ENCODE measurements at regions not wholly inside any gene's neighbourhood (a gene's known extent, or its start where the extent isn't known, plus 50 kb on each side); places are given as distances from the start of the nearest gene placed in this dataset.

DNA sequence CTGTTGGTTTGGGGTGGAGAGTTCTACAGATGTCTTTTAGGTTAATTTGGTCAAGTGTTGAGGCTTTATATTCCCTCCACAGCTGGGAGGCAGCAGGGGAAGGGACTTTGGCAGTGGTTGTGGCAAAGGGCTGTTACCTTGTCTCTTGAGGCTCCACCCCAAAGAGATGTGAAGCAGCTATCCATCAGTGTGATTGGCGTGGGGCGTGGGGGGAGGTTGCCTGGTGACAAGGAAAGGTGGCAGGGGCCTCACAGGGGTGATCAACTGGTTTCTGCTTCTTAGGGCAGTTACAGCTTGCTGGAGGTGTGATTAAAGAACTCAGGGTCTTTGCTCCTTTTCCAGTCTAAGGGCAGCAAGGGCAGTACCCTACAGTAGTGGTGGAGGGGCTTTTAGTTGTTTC, 59.3 kb downstream of the FANCF start:
- TF ChIP-seq, protein P1, sequence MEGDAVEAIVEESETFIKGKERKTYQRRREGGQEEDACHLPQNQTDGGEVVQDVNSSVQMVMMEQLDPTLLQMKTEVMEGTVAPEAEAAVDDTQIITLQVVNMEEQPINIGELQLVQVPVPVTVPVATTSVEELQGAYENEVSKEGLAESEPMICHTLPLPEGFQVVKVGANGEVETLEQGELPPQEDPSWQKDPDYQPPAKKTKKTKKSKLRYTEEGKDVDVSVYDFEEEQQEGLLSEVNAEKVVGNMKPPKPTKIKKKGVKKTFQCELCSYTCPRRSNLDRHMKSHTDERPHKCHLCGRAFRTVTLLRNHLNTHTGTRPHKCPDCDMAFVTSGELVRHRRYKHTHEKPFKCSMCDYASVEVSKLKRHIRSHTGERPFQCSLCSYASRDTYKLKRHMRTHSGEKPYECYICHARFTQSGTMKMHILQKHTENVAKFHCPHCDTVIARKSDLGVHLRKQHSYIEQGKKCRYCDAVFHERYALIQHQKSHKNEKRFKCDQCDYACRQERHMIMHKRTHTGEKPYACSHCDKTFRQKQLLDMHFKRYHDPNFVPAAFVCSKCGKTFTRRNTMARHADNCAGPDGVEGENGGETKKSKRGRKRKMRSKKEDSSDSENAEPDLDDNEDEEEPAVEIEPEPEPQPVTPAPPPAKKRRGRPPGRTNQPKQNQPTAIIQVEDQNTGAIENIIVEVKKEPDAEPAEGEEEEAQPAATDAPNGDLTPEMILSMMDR (IDR thresholded peaks at IDR 0.05): no peak
- TF ChIP-seq, protein P2, sequence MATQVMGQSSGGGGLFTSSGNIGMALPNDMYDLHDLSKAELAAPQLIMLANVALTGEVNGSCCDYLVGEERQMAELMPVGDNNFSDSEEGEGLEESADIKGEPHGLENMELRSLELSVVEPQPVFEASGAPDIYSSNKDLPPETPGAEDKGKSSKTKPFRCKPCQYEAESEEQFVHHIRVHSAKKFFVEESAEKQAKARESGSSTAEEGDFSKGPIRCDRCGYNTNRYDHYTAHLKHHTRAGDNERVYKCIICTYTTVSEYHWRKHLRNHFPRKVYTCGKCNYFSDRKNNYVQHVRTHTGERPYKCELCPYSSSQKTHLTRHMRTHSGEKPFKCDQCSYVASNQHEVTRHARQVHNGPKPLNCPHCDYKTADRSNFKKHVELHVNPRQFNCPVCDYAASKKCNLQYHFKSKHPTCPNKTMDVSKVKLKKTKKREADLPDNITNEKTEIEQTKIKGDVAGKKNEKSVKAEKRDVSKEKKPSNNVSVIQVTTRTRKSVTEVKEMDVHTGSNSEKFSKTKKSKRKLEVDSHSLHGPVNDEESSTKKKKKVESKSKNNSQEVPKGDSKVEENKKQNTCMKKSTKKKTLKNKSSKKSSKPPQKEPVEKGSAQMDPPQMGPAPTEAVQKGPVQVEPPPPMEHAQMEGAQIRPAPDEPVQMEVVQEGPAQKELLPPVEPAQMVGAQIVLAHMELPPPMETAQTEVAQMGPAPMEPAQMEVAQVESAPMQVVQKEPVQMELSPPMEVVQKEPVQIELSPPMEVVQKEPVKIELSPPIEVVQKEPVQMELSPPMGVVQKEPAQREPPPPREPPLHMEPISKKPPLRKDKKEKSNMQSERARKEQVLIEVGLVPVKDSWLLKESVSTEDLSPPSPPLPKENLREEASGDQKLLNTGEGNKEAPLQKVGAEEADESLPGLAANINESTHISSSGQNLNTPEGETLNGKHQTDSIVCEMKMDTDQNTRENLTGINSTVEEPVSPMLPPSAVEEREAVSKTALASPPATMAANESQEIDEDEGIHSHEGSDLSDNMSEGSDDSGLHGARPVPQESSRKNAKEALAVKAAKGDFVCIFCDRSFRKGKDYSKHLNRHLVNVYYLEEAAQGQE (IDR thresholded peaks at IDR 0.05; ENCODE audit: insufficient read depth in 1 of 2, low read depth in 2 of 2, low read length in 1 of 2): no peak
- no peak for TF ChIP-seq POLR2AphosphoS5 (IDR thresholded peaks at IDR 0.05; ENCODE audit: low read depth, low read length)
- no peak for TF ChIP-seq TCF7L2 (IDR thresholded peaks at IDR 0.05; ENCODE audit: low read depth, low read length)
